OCI-LY3 (cell line): ENCODE measurements at regions not wholly inside any gene's neighbourhood (a gene's known extent, or its start where the extent isn't known, plus 50 kb on each side); places are given as distances from the start of the nearest gene placed in this dataset.

Source experiments
- H2AFZ ChIP-seq: fragments of 200-600, 300-600 bp; shearing (Covaris generic); 2 replicates; pipeline ENCODE4 v1.6.0; 2014; ENCODE audit warnings: antibody characterized with exemption, low read depth, low read length
- H3K27ac ChIP-seq: fragments of 200-600, 300-600 bp; sonication (generic); 2 replicates; pipeline ENCODE4 v1.5.1; 2014; ENCODE audit warnings: mild to moderate bottlenecking, low read length, moderate library complexity, mixed read lengths
- H3K27me3 ChIP-seq: fragments of 200-600, 300-600 bp; sonication (generic); 2 replicates; pipeline ENCODE4 v1.6.1; 2014; ENCODE audit warnings: low read depth, low read length, mixed read lengths
- H3K36me3 ChIP-seq: fragments of 200-600, 300-600 bp; sonication (generic); replicated peaks from 2 replicates; pipeline ENCODE3; 2014; ENCODE audit warnings: low read depth, low read length, mixed read lengths
- H3K4me1 ChIP-seq: fragments of 300-600, 200-600 bp; sonication (generic); 2 replicates; pipeline ENCODE4 v1.6.1; 2014; ENCODE audit warnings: low read length, mixed read lengths
- H3K4me2 ChIP-seq: fragments of 200-600, 300-600 bp; sonication (generic); 2 replicates; pipeline ENCODE4 v1.6.1; 2014; ENCODE audit warnings: low read length, mixed read lengths
- H3K4me3 ChIP-seq: fragments of 300-600, 200-600 bp; sonication (generic); 2 replicates; pipeline ENCODE4 v1.5.1; 2014; ENCODE audit warnings: antibody characterized with exemption, mild to moderate bottlenecking, low read length, moderate library complexity
- H3K79me2 ChIP-seq: fragments of 300-600, 200-600 bp; shearing (Covaris generic); 2 replicates; pipeline ENCODE4 v1.6.1; 2014; ENCODE audit warnings: mild to moderate bottlenecking, low read length, mixed read lengths
- H3K9ac ChIP-seq: fragments of 300-600, 200-600 bp; shearing (Covaris generic); 2 replicates; pipeline ENCODE4 v1.6.0; 2014; ENCODE audit warnings: mild to moderate bottlenecking, low read length, moderate library complexity
- H3K9me3 ChIP-seq: fragments of 200-600, 300-600 bp; shearing (Covaris generic); 2 replicates; pipeline ENCODE4 v1.6.1; 2014; ENCODE audit warnings: low read length, mixed read lengths; ENCODE audit not compliant: insufficient read depth
- H4K20me1 ChIP-seq: fragments of 200-600, 300-600 bp; sonication (generic); 2 replicates; pipeline ENCODE4 v1.6.1; 2016; ENCODE audit warnings: low read length, mixed read lengths; ENCODE audit not compliant: insufficient read depth
- EZH2phosphoT487 ChIP-seq: fragments of 200-600 bp; shearing (Covaris generic); IDR thresholded peaks from 2 replicates; pipeline ENCODE4 v1.6.1; 2018; ENCODE audit warnings: antibody characterized with exemption, mixed run types, low read depth
- TF ChIP-seq, protein P1 (sequence below): fragments of 200-600, 300-600 bp; sonication (generic); IDR thresholded peaks from 2 replicates; pipeline ENCODE4 v1.5.1; 2014; ENCODE audit warnings: antibody characterized with exemption, low read length, low read depth

DNA sequence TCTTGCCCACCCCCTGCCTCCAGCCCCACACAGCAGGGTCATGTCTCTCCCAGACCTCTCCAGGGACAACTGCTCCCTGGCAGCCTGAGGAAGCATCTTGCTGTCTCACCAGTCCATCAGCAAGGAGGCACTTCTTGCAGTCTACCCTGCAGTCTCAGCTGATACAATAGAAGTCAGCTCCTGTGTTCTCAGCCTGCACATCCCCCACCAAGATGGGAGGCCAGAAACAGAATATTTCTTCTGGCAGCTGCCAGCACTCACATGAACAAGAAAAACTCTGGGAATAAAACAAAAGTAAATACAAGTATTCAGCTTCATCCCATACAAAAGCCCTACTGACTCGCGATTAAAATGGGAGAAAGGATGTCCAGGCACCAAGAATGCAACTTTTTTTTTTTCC is 457.4 kb upstream of the PROK2 start:
- H3K4me3 ChIP-seq: no peak overlapping the region
- peaks cover 93% of the 10 kb centered on the region for H3K27me3 ChIP-seq
- no peaks in the 10 kb centered on the region for H3K9me3 ChIP-seq
- no peaks in the 10 kb centered on the region for H3K36me3 ChIP-seq
- H3K79me2 ChIP-seq: no peaks in the 10 kb centered on the region
- H4K20me1 ChIP-seq: peaks cover 7% of the 10 kb centered on the region; the same call in 1 of the 2 replicates
- H2AFZ ChIP-seq: no peak overlapping the region
- H3K9ac ChIP-seq: no peak overlapping the region
- TF ChIP-seq, protein P1, sequence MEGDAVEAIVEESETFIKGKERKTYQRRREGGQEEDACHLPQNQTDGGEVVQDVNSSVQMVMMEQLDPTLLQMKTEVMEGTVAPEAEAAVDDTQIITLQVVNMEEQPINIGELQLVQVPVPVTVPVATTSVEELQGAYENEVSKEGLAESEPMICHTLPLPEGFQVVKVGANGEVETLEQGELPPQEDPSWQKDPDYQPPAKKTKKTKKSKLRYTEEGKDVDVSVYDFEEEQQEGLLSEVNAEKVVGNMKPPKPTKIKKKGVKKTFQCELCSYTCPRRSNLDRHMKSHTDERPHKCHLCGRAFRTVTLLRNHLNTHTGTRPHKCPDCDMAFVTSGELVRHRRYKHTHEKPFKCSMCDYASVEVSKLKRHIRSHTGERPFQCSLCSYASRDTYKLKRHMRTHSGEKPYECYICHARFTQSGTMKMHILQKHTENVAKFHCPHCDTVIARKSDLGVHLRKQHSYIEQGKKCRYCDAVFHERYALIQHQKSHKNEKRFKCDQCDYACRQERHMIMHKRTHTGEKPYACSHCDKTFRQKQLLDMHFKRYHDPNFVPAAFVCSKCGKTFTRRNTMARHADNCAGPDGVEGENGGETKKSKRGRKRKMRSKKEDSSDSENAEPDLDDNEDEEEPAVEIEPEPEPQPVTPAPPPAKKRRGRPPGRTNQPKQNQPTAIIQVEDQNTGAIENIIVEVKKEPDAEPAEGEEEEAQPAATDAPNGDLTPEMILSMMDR: no peak
- no peak for TF ChIP-seq EZH2phosphoT487
- H3K4me1 ChIP-seq: 0 out of 2 replicates have a peak, but pooled peaks cover 3% of the 10 kb centered on the region
- H3K4me2 ChIP-seq: no peak overlapping the region
- H3K27ac ChIP-seq: no peak overlapping the region

- no peak overlapping the region for H3K27ac ChIP-seq
- no peaks in the 10 kb centered on the region for H3K4me1 ChIP-seq
- H3K4me2 ChIP-seq: no peak overlapping the region
- no peaks in the 10 kb centered on the region for H3K79me2 ChIP-seq
- peaks cover 7% of the 10 kb centered on the region; the same call in 1 of the 2 replicates for H4K20me1 ChIP-seq
- H3K9me3 ChIP-seq: no peaks in the 10 kb centered on the region
- TF ChIP-seq, protein P1: no peak
- no peak for TF ChIP-seq EZH2phosphoT487
- H3K9ac ChIP-seq: no peak overlapping the region
- no peak overlapping the region for H3K4me3 ChIP-seq
- H3K36me3 ChIP-seq: no peaks in the 10 kb centered on the region
- peaks cover 93% of the 10 kb centered on the region for H3K27me3 ChIP-seq
- no peak overlapping the region for H2AFZ ChIP-seq
Measured at GRCh38 chr3:72241525-72241924, 456.6 kb upstream of the PROK2 start.

- Histone ChIP-seq H3K4me3 (no peak overlapping the region), H2AFZ (no peak overlapping the region), H3K79me2 (no peaks in the 10 kb centered on the region), H3K4me1 (no peaks in the 10 kb centered on the region), H3K27me3 (peaks cover 91% of the 10 kb centered on the region), H3K27ac (no peak overlapping the region), H3K4me2 (no peak overlapping the region), H3K9ac (no peak overlapping the region), H4K20me1 (peaks cover 7% of the 10 kb centered on the region; the same call in 1 of the 2 replicates), H3K36me3 (no peaks in the 10 kb centered on the region), H3K9me3 (no peaks in the 10 kb centered on the region)
- TF ChIP-seq, protein P1: no peak
- no peak for TF ChIP-seq EZH2phosphoT487
Measured at GRCh38 chr3:72240531-72240930, 455.6 kb upstream of the PROK2 start.

GRCh38 chr3:72238801-72239200 is 453.9 kb upstream of the PROK2 start:
- Histone ChIP-seq H4K20me1 (peaks cover 7% of the 10 kb centered on the region; the same call in 1 of the 2 replicates), H3K4me1 (no peaks in the 10 kb centered on the region), H3K9ac (no peak overlapping the region), H3K79me2 (no peaks in the 10 kb centered on the region), H2AFZ (no peak overlapping the region), H3K9me3 (no peaks in the 10 kb centered on the region), H3K27ac (no peak overlapping the region), H3K4me2 (no peak overlapping the region), H3K36me3 (no peaks in the 10 kb centered on the region), H3K4me3 (no peak overlapping the region), H3K27me3 (peaks cover 90% of the 10 kb centered on the region)
- TF ChIP-seq, protein P1: no peak
- TF ChIP-seq EZH2phosphoT487: no peak
